ENCODE measurements at regions not wholly inside any gene's neighbourhood (a gene's known extent, or its start where the extent isn't known, plus 50 kb on each side); places are given as distances from the start of the nearest gene placed in this dataset.
A peak's percentile ranks its signal among the peaks of the same experiment; 100 is the strongest.

DNA sequence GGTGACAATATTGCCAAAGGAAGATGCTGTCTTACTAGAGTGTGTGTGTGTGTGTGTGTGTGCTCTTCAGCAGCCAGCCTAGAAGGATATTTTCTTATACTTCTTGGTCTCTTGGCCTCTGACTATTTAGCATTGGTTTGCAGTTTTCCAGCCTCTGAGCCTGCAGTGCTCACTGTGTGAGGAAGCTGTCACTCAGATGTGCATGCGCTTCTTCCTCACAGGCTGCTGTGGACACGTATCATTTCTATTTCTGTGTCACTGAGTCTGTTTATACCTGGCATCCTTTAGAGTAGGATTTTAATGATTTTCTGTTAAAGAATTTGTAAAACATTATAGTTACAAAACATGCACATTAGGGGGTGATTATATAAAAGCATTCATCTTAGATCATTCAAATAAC is 83.3 kb downstream of the ALDH8A1 start:
- DNase-seq, result no peak

DNA sequence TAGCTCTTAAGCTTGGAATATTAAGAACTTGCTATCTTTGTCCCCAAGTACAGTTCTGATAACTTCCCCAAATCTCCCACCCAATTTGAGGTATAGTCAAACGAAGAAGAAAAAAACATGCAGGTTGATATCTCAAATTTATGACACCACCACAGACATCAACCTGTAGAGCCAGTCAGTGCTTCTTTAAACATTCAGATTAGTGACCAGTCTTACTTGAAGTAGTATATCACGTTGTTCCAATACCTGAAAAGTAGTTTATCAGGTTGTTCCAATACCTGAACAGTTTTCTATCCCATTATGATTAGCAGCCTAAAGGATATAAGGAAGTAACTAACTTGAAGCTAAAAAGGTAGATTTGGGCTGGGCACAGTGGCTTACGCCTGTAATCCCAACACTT is 85.3 kb downstream of the ALDH8A1 start:
- no peak for DNase-seq

DNA sequence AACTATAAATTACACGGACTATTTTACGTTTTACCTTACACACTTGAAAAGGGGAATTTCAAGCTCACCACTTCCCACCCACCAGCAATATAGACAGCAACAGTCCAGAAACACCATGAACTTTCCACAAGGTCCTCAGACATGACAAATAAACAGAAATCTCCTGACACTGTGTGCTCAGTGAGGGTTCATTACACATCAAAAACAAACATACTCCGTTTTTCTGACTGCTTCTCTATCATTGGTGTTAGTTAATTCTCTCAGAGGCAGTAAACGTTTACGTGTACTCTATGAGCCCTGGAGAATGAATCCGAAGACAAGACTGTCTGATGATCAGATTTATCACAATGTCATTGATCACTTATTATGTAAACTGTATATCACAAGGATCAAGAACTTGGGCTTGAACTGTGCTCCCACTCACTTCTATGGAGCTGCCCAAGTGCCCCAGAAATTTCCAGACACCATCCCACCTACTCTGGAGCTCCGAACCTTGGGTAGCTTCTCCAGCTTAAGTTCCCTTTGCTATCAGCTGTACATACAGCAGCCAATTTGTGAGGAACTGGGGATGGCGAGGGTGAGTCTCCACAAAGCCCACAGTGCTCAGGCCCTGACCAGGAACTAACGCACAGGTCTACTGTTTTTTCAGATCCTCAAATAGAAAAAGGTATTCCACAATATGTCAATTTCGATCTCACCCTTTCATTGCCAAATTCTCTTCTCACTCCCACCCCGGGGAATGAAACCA is 86.0 kb downstream of the ALDH8A1 start:
- no peak for DNase-seq

DNA sequence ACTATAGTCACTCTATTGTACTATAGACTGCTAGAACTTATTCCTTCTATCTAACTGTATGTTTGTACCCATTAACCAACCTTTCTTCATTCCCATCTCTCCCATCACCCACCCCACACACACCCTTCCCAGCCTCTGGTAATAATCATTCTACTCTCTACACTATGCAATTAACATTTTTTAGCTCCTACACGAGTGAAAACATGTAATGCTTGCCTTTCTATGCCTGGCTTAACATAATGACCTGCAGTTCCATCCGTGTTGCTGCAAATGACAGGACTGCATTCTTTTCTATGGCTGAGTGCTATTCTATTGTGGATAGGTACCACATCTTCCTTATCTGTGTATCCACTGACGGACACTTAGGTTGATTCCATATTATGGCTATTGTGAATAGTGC is 95.5 kb downstream of the ALDH8A1 start:
- DNase-seq, result no peak

DNA sequence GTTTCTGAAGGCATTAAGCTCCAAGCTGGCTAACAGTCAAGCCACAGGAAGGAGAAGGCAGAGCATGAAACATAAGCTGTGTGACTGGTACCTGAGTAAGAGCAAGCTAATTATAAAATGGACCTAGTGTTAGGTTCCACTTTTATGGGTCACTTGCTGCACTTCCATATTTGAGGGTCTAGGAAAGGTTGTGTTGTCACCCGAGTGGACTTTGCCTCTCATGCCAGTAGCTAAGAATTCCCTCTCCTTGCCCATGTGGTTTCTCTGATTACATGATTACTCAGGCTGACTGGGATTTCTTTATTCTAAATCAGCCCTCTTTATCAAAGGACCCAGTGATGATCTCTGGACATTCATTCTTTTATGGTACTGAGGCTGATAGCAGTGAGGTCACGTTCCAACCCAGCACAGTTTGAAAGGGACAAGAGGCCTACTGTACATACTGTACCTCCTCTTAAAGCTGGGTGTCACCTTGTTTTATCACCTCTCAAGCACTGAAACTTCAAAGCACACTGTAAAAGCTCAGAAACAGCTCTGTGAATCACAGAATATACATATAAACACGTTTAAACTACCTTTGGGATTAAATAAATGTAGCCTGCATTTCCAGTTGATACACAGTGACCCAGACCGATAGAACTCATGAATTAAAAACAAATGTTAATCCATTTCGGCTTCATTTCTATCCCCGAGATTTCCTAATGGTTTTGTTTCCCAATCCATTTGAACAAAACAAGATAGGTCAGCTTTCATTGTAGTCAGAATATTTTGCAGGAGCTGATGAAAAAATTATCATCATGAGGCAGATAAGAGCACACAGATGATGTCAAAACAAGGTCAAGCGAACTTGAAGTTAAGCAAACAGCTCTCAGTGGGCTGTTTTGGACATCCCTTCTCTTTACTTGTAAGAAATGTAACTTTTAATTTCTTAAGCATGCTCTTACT is 96.5 kb downstream of the ALDH8A1 start:
- peak; percentile 43 for DNase-seq

DNA sequence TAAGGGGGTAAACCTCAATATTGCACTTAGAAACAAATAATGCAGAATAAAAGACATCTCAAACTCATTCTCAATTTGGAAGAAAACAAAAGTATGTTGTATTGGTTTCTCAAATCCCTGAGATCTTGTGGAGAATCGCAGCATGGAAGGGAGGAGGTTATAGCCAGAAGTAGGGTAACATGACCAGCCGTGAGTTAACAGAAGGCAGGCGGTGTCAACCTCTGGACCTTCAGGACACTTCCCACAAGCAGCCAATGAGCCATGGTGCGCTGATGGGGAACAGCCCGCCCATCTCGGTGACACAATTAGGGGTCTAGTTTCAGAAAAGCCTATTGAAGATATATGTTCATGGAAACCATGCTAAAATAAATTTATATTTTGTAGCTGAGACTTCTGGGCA is 98.4 kb downstream of the ALDH8A1 start:
- no peak for DNase-seq

DNA sequence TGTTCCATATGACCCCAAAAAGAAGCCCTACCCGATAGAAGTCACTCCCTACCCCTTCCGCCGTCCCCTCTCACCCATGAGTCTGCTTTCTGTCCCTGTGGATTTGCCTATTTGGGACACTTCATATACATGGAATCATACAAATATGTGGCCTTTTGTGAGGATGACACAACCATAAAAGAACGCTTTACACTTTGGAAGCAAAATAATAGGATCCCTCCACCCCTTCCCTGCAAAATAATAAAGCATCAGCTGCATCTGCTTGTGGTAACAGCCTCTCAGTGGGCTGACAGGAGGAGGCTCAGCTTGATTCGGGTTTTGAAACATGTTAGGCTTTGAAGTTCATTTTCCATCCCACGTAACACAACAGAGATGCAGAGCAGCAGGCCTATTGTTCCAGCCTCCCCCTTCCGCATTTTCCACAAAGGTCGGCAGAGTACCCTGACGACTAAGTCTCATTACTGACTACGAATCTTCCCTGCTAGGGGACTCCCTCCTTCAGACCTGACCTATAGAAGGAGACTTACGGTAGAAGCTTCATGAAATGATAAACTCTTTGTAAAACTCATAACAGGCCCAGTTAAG is 99.1 kb downstream of the ALDH8A1 start:
- DNase-seq, result peak; percentile 62

DNA sequence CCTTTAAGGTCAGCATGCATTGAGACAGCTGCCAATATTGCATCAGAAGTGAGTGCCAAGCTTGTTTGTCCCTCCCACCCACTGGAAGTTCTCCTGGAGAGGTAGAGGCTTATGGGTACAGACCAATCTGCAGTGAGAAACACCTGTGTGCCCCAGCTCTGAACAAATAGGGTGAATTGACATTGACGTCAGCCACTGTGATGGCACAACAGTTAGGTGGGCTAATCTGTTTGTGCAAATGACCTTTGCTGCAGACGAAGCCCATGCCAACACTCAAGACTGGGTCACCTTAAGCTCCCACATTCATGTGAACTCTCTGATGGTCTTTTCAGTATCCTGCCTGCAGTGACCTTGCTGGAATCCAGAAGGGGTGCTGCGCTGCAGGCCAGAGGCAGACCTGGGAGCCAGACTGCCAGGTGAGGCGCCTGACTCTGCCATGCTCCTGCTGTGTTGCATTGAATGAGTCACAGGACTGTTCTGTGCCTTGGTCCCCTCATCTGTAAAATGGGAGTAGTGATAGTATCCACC is 99.9 kb downstream of the ALDH8A1 start:
- no peak for DNase-seq

DNA sequence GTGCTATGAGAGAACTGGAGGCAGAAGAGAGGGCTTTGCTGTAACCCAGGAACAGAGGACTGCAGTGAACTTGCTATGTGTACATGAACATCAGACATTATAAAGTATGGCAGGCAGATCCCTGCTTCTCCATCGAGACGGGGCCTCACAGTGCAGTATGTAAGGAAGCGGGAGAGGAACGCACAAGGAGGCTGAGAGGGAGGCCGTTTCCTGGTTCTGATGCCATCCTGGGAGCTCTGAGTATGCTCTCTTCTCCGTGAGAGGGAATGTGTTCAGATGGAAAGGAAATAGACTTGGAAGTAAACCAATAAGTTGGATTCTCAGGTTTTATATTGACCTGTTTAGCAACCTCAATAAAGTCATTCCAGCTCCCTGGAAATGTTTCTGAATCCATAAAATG is 101.8 kb downstream of the ALDH8A1 start:
- no peak for DNase-seq

DNA sequence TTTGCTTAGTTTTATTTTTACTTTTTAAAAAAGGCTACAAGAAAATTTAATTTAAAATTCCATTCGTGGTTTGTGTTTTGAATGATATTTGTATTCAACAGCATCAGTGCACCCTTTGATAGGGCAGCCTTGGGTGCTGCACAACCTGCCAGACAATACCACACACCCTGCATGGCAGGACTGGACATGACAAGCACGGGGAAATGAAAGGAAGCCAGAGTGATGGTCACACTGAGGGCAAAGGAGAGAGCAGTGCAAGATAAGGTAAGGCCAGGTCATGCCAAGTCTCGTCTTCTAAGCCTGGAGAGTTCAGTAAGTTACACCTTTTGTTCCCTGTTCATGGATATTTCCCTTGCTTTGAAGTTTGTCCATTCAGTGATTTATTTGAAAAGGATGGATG is 103.0 kb downstream of the ALDH8A1 start:
- DNase-seq, result no peak

DNA sequence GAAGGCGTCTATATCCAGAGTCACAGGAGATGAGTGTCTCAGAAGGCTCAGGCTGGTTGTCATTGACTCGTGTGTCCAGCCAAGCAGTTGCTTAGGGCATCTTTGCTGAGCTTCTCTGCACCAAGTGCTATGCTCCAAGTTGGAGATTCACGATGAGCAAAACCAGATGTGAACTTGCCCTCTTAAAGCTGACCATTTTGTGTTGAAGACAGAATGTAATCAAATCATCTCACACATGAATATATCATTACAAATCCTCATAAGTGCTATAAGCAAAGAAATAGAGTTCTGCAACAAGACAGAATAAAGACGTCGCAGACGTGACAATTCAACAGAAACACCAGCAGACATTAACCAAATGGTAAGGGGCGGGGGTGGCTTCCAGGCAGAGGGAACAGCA is 103.9 kb downstream of the ALDH8A1 start:
- no peak for DNase-seq

DNA sequence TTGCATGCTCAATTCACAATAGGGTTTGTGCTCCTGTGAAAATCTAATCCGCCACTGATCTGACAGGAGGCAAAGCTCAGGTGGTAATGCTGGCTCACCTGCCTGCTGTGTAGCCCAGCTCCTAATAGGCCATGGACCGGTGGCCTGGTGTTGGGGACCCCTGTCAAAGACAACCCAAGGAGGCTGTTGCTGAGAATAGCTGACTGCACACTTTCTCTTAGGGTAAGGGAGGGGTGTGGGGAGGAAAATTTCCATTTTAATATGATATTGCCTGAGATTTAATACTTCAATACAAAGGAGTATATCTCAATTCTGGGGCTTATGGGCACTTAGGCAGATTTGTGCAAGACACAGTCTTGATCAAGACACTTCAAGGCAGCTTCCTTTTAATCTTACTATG is 105.8 kb downstream of the ALDH8A1 start:
- no peak for DNase-seq

DNA sequence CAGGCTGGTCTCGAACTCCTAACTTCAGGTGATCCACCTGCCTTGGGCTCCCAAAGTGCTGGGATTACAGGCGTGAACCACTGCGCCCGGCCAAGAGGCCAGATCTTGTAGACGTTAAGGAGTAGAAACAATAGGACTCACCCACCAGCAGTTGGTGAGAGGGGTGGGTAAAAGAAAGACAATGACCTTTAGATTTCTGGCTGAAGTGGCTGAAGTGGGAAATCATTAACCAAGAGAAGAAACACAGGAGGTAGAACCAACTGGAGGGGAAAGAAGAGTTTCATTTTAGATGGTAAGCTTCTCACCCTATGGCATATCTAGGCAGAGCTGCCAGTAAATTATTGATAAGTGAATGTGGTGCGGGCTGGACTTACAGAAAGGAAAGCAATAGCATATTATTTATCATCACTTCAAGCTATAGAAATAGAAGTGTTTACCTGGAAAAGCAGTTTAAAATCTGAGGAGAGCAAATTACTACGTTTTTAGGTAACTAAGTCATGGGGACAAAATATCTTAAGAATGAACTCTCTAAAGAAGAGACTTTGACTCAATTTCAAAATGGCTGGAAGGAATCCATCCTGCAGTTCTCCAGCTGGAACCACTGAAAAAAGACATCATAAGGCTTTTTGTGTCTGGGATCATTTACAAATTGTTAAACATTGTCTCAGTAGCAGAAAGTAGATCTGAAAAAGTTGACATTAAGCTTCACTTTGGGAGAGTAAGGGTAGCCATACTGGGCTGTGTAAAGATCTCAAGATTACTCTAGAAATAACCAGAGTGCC is 109.6 kb downstream of the ALDH8A1 start:
- DNase-seq, result no peak

DNA sequence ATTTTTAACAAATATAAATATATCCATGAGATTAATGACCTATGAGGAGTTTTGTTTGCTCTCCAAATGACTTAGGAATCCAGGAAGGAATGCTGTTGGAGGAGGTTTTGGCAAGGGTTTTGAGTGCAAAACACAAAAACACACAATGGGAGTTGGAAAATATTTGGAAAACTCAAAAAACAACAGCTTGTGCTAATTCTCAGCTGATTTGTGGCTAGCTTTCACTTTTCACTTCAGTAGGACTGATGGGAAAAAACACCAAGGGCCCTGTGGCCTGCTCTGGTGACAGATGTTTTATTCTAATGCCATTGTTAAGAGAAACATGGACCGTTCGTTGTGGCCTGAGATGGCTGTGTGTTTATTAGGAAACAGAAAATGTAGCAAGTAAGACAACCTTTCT is 113.9 kb downstream of the ALDH8A1 start:
- DNase-seq, result peak; percentile 45

DNA sequence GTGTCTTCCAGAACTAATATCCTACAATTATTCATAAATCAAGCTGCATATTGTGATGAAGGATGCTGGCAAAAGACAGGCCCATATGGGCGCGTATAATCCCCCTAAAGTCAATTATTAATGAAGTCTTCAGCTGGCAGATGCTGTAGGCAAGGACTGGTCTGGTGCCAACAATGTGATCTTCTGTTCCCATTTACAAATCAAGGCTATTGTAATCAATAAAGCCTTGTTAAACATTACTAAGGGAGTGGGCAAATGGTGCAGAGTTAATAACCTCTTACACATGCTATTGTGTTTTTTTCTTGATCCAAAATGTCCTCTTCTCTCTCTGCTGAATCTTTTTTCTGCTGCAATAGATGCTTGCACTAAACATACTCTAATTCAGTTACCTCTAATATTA is 119.0 kb downstream of the ALDH8A1 start:
- no peak for DNase-seq

DNA sequence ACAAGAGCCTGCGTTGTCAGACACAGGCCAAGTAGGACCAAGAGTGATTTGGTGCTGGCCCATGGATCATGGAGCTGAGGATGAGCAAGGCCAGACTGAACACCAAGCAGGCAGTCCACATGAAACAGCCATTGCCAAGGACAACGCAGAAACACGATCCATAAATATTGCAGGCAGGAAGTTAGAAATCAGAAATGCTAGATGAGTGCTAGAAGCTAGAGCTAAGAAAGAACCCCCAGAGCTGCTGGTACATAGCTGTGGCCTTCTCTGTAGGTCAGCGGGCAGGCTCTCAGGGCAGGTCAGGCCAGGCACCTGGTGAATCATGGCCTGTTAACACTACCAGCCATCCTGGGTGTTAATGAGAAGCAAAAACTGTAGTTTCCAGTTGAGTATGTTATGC is 119.7 kb downstream of the ALDH8A1 start:
- no peak for DNase-seq

DNA sequence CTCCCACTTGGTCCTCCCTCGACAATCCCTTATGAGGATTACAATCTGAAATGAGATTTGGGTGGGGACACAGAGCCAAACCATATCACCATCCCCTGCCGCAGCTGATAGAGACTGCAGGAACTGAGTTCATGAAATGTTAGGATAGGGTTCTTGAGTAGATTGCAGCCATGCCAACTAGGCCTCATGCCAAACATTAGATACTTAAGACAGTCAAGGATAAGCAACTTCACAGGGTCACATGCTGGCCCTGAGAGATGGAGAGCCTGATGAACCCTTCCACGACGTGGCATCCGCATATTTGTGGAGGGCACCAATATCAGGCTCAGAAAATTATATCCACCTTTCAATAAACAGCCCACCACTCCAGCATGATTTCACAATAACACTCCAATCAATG is 121.3 kb downstream of the ALDH8A1 start:
- no peak for DNase-seq

DNA sequence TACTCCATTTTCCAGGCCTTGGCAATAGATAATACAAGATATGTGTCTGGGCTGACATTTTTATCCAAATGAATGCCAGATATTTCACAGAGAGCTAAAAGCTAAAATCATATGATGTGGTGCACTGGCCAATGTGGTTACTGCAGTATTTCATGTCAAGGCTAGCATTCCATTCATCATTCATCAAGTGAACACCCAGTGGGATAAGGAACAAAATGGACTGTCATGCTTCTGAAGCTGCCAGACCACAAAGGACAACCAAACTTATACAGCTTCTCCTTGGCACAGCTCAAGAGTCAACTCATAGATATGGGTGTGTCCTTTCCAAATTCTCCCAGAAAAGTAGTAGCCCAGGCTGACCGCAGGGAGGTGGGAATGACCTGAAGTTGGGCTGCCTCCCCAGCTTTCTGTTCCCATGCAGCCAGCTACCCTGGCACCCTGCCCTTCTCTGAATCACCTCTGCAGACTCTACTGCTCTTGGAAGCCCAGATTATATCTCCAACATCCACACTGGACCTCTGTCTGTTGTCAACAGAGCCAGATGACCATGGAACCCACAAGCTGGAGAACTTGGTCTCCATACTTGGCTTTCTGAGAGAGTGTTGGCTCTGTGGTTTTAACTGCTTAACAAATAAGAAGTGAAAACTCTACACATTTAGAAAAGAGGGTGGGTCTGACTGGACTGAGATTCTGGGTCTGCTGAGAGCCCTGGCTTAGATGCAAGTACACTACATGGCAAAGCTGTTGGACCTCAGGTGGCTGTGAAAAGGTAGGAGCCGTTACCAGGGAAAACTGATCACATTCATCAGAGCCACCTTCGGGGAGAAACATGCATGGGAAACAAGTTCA is 122.8 kb downstream of the ALDH8A1 start:
- DNase-seq, result peak; percentile 96

DNA sequence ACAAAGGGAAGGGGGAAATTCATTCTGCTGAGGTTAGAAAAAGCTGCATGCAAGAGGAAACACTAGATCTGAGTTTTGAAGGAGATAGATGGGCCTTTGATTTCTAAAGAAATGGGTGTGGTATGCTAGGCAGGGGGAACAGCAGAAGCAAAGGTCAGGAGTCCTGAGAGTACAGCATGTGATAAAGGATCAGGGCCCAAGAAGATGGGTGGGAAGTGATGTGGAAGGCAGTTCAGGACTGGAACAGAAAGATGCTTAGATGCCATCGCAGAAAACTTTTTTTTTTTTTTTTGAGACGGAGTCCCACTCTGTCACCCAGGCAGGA is 126.2 kb downstream of the ALDH8A1 start:
- no peak for DNase-seq

DNA sequence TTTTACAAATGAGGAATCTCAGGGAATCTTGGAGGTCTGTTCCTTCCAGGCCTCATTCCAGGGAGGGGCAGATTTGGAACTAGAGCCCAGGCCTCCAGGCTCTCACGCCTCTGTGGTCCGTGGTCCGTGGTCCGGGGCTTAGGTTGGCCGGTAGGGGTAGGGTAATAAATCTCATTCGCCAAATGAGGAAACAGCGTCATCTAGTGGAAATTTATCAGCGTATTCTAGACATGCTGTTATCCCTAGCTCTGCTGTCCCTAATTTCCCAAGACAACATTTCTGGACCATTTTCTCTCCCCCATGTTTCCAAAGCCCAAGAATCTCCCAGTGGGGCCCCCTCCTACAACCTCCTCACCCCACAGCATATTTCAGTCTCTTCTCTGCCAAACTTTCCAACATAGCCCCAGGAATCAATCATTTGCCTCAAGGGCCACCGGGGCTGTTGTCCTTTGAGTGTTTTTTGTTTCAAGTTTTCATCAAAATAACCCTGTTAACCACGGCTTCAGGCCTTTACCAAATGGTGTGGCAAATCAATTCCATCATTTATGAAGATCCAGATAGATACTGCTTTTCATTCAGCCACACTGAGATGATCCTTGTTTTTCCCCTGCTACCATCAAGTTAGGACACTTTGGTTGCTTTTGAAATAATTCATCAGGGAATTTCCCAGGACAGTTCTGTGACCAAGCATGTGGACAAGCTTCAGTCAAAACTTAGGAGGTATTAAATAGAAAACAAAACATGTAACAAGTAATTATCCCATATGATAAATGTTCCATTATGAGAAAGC is 126.8 kb downstream of the ALDH8A1 start:
- DNase-seq, result peak; percentile 80

Data from fibroblast of skin of right quadriceps (primary cell).